GM13977 (cell line): ENCODE measurements at regions not wholly inside any gene's neighbourhood (a gene's known extent, or its start where the extent isn't known, plus 50 kb on each side); places are given as distances from the start of the nearest gene placed in this dataset.

Experiments
- DNase-seq: peaks from one replicate; pipeline ENCODE4 v3.0.0; 2012; ENCODE audit warnings: low spot score
- in situ Hi-C: fragments of 300-500 bp; cut with MboI; formaldehyde crosslinking; loops from one replicate; pipeline ENCODE4 v1.12.0; 2022; ENCODE audit warnings: low sequenced_read_pairs, low pct_unique_long_range_greater_than_20kb, mixed read lengths, inconsistent platforms; ENCODE audit not compliant: unreplicated experiment
- TF ChIP-seq, protein P1 (sequence below): IDR thresholded peaks from 2 replicates; pipeline ENCODE4 v1.5.1; 2012; ENCODE audit warnings: mild to moderate bottlenecking, control low read depth; ENCODE audit not compliant: insufficient read depth; ENCODE audit errors: extremely low read depth, missing control alignments

DNA sequence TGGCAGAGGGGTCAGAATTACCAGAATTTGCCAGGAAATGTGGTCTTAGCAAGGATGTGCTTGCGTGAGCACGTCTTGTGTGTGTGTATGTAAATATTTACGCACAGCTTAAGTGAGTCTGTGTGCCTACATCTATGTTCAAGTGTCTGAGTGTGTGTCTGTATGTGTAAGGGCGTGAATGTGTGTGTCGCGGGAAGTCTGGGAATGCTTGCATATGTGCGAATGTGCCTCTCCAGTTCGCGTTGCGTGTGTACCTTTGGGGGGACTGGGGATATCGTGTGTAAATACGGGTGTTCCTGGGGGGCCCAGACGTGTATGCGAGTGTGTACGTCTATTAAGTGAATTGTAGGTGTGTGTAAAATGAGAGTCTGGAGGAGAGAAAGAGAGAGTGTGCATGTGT is 68.6 kb upstream of the POU3F1 start:
- in situ Hi-C loops = no loop called here
- no peak for DNase-seq
- TF ChIP-seq, protein P1, sequence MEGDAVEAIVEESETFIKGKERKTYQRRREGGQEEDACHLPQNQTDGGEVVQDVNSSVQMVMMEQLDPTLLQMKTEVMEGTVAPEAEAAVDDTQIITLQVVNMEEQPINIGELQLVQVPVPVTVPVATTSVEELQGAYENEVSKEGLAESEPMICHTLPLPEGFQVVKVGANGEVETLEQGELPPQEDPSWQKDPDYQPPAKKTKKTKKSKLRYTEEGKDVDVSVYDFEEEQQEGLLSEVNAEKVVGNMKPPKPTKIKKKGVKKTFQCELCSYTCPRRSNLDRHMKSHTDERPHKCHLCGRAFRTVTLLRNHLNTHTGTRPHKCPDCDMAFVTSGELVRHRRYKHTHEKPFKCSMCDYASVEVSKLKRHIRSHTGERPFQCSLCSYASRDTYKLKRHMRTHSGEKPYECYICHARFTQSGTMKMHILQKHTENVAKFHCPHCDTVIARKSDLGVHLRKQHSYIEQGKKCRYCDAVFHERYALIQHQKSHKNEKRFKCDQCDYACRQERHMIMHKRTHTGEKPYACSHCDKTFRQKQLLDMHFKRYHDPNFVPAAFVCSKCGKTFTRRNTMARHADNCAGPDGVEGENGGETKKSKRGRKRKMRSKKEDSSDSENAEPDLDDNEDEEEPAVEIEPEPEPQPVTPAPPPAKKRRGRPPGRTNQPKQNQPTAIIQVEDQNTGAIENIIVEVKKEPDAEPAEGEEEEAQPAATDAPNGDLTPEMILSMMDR = no peak

DNA sequence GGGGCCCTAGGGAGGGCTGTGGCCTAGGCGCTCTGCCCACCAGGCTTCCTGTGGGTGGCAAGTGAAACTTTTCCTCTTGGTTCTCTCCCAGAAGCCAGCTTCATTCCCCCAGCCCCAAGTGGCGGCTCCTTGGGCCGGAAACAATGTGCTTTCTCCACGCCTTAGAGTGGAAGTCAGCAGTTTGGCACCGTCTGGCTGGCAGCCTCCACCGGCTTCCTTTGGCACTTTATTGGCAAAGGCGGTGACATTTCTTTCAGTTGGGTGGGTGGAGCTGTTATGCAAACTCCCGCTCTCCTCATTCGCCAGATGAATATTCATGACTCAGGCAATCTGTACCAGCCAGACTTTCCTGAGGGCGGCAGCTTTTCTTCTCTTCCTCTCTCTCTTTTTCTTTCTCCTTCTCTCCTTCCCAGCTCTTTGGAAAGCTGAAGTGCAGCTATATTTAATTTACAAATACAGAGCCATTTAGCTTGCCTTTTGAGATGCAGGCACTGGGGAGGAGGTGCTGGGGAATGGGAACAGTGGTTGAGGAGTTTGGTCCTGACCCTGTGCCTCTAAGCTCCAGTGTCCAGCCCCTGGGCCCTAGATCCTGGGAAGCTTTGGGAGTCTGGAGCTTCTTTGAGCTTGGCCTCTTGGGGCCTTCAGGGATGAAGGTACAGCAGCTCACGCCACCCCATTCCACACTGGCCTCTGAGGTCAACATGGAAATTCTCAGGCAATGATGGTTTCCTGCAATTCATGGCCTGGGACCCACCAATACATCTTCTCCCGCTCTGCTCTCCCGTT is 67.8 kb upstream of the POU3F1 start:
- in situ Hi-C loops = no loop called here
- TF ChIP-seq, protein P1 = no peak
- no peak for DNase-seq

DNA sequence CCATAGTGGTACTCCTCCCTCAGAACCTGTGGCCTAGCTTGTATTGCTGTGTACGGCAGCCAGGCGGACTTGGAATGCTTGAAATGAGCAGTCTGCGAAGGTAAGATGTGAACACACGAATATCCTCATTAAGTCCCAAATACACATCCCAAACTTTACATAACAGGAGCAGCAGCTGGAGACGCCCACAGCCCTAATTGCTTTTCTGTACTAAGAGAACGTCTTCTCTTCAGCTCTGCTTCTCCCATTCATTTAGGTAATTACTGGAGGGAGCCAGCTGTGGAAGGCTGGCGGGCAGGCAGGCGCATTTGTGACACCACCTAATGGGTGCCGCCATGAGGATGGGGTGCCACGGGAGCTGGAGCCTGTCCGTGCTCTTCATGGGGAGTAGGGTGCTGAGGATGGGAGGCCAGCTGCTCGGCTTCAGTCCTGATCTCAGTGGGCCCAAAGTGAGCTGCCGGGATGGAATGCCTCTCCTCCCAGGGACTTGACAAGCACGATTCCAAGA is 66.6 kb upstream of the POU3F1 start:
- TF ChIP-seq, protein P1 = no peak
- DNase-seq = no peak
- in situ Hi-C loops = no loop called here

DNA sequence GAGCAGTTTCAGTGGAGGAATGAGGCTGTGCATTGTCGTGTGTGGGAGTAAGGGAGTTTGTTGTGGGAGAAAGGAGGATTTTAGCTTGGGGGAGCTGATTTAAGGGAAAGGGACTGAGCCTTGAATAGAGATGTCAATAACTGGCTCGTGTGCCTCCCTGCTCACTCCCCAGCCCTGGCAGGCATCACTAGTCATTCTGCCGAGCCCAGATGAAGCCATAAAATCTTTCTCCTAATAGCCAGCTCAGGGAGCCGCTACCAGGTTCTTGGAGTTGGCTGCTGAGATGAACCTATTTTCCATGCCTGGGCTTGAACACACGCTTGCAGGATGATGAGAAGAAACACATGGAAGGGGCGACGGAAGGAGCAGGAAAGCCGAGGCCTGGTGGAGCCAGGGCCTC is 65.0 kb upstream of the POU3F1 start:
- no peak for DNase-seq
- in situ Hi-C loops = no loop called here
- TF ChIP-seq, protein P1 = no peak

DNA sequence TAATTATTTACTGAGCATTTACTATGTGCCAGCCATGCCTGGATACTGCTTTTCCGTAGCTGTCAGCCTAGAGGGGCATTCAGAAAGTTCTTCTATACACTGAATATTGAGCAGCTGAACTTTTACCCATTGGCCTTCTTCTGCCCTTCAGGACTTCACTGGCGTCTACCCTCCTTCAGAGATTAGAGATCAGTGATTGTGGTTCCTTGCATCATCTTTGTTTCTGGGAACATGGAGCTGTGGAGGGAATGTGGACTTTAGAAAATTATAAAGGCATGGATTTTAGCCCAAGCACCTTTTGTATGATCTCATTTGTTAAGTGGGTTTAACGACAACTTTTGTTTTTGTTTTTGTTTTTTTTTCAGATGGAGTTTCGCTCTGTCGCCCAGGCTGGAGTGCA is 58.7 kb upstream of the POU3F1 start:
- TF ChIP-seq, protein P1 = no peak
- in situ Hi-C loops = no loop called here
- DNase-seq = no peak

DNA sequence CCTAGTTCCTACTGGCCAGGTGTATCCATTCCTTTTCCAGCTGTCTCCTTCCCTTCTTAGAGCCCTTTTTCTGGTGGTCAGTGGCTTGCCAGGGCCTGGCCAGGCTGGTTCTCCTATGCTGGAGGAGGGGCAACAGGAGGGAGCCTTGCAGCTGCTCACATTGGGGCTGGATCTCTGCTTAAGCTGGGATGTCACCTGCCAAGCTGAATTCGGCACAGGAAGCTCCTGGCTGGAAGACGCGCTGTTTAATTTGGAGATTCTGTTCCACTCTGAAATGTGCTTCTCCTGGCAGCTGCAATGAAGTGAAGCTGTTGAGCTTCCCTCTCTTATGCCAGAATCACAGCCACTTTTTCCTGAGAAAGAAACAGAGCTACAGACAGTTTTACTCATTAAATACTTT is 56.0 kb upstream of the POU3F1 start:
- in situ Hi-C loops = no loop called here
- no peak for DNase-seq
- TF ChIP-seq, protein P1 = no peak
